K562 (cell line): ENCODE measurements at regions not wholly inside any gene's neighbourhood (a gene's known extent, or its start where the extent isn't known, plus 50 kb on each side); places are given as distances from the start of the nearest gene placed in this dataset.

Experiments used
- EGR1 ChIP-seq: fragments of 450-650 bp; conservative IDR thresholded peaks from 2 replicates; pipeline ENCODE4 v1.6.1; 2017; ENCODE audit warnings: mild to moderate bottlenecking
- POLR2AphosphoS5 ChIP-seq: IDR thresholded peaks from 2 replicates; pipeline ENCODE4 v1.6.1; 2011; ENCODE audit warnings: mild to moderate bottlenecking, low read depth, low read length, moderate library complexity; ENCODE audit not compliant: control insufficient read depth, insufficient read depth
- SMC3 ChIP-seq: conservative IDR thresholded peaks from 2 replicates; pipeline ENCODE4 v1.6.1; 2011; ENCODE audit warnings: low read depth, low read length, improper control_type of control experiment; ENCODE audit not compliant: insufficient read depth

GRCh38 chr22:49077036-49077393 lies 750.7 kb downstream of the BRD1 start:
- no peak for TF ChIP-seq SMC3
- no peak for TF ChIP-seq EGR1
- no peak for TF ChIP-seq POLR2AphosphoS5
